IMR-90 (cell line): ENCODE measurements at regions not wholly inside any gene's neighbourhood (a gene's known extent, or its start where the extent isn't known, plus 50 kb on each side); places are given as distances from the start of the nearest gene placed in this dataset.

Experiments
- ATAC-seq: fragments of 200-7000 bp; cut with Tn5 transposase; 2 replicates; pipeline ENCODE4 v1.9.1; 2020; ENCODE audit warnings: low read depth, mild to moderate bottlenecking, moderate library complexity
- BruUV-seq: library from RNA; stranded (reverse); fragments of 400-500 nt; replicated peaks from 2 replicates; lab custom pipeline; 2021; lab: Mats Ljungman, UMichigan
- CTCF ChIA-PET: fragments of 300-600 bp; formaldehyde crosslinking; extraction: SDS; loops from one replicate; lab custom pipeline; 2021; ENCODE audit warnings: antibody characterized with exemption; lab: Yijun Ruan, JAX
- POLR2A ChIA-PET: fragments of 300-600 bp; sonication (Branson Sonifier 250); formaldehyde crosslinking; loops from one replicate; lab custom pipeline; 2022; ENCODE audit warnings: antibody characterized with exemption; ENCODE audit not compliant: unreplicated experiment; lab: Charles Lee
- DNase-seq: peaks from one replicate; pipeline ENCODE4 v3.0.0; 2013
- H2AFZ ChIP-seq: replicated peaks from 2 replicates; pipeline ENCODE3; 2013; ENCODE audit warnings: low read length, mild to moderate bottlenecking; ENCODE audit not compliant: poor library complexity
- H2AK5ac ChIP-seq: 2 replicates; pipeline ENCODE4 v1.6.1; 2013; ENCODE audit warnings: low read depth, low read length, inconsistent platforms
- H2AK9ac ChIP-seq: replicated peaks from 2 replicates; pipeline ENCODE3; 2013; ENCODE audit warnings: mild to moderate bottlenecking, low read depth, low read length, moderate library complexity; ENCODE audit not compliant: poor library complexity
- H2BK120ac ChIP-seq: 2 replicates; pipeline ENCODE4 v1.6.1; 2013; ENCODE audit warnings: low read depth, low read length, inconsistent platforms
- H2BK15ac ChIP-seq: 3 replicates; pipeline ENCODE4 v1.6.1; 2013; ENCODE audit warnings: low read depth, low read length, inconsistent platforms
- H2BK20ac ChIP-seq: 2 replicates; pipeline ENCODE4 v1.6.1; 2013; ENCODE audit warnings: low read depth, mild to moderate bottlenecking, inconsistent platforms, low read length, moderate library complexity
- H2BK5ac ChIP-seq: 2 replicates; pipeline ENCODE4 v1.6.1; 2013; ENCODE audit warnings: mild to moderate bottlenecking, low read depth, low read length, inconsistent platforms; ENCODE audit not compliant: poor library complexity, severe bottlenecking
- H3K14ac ChIP-seq: replicated peaks from 2 replicates; pipeline ENCODE4 v1.6.1; 2013; ENCODE audit warnings: low read depth, low read length, inconsistent platforms
- H3K18ac ChIP-seq: 2 replicates; pipeline ENCODE4 v1.6.1; 2013; ENCODE audit warnings: low read depth, low read length, control low read depth
- H3K23ac ChIP-seq: 2 replicates; pipeline ENCODE4 v1.6.1; 2013; ENCODE audit warnings: low read depth, low read length, inconsistent platforms
- H3K27ac ChIP-seq: 2 replicates; pipeline ENCODE4 v1.5.1; 2013; ENCODE audit warnings: mild to moderate bottlenecking, control low read depth, low read length; ENCODE audit not compliant: insufficient read depth
- H3K27me3 ChIP-seq: 2 replicates; pipeline ENCODE4 v1.6.1; 2013; ENCODE audit warnings: low read length; ENCODE audit not compliant: control insufficient read depth, insufficient read depth
- H3K36me3 ChIP-seq: 2 replicates; pipeline ENCODE4 v1.6.1; 2013; ENCODE audit warnings: low read length, mixed read lengths; ENCODE audit not compliant: control insufficient read depth, insufficient read depth
- H3K4ac ChIP-seq: 2 replicates; pipeline ENCODE4 v1.6.1; 2013; ENCODE audit warnings: low read depth, low read length, inconsistent platforms
- H3K4me1 ChIP-seq: 2 replicates; pipeline ENCODE4 v1.6.1; 2013; ENCODE audit warnings: low read length, mixed read lengths; ENCODE audit not compliant: control insufficient read depth, insufficient read depth
- H3K4me2 ChIP-seq: 2 replicates; pipeline ENCODE4 v1.6.1; 2013; ENCODE audit warnings: low read depth, mild to moderate bottlenecking, control low read depth, low read length, moderate library complexity
- H3K4me3 ChIP-seq: 2 replicates; pipeline ENCODE4 v1.5.1; 2013; ENCODE audit warnings: low read depth, mild to moderate bottlenecking, control low read depth, low read length, moderate library complexity; ENCODE audit not compliant: insufficient read depth
- H3K56ac ChIP-seq: 2 replicates; pipeline ENCODE4 v1.6.1; 2013; ENCODE audit warnings: low read length, inconsistent platforms; ENCODE audit not compliant: insufficient read depth; ENCODE audit errors: extremely low read depth
- H3K79me1 ChIP-seq, 2 experiments: 2 replicates each; pipeline ENCODE4 v1.6.1; 2013; ENCODE audit warnings: low read length in 2 of 2, inconsistent platforms in 1 of 2, low read depth in 1 of 2
- H3K9ac ChIP-seq: 2 replicates; pipeline ENCODE4 v1.6.1; 2013; ENCODE audit warnings: low read depth, low read length, control low read depth
- H3K9me1 ChIP-seq: 2 replicates; pipeline ENCODE4 v1.6.1; 2013; ENCODE audit warnings: low read length, inconsistent platforms; ENCODE audit not compliant: insufficient read depth
- H3K9me3 ChIP-seq: 2 replicates; pipeline ENCODE4 v1.6.1; 2013; ENCODE audit warnings: low read length; ENCODE audit not compliant: control insufficient read depth, insufficient read depth
- H4K20me1 ChIP-seq: 2 replicates; pipeline ENCODE4 v1.6.1; 2013; ENCODE audit warnings: low read length, inconsistent platforms; ENCODE audit not compliant: insufficient read depth
- H4K5ac ChIP-seq: 2 replicates; pipeline ENCODE4 v1.6.1; 2013; ENCODE audit warnings: mild to moderate bottlenecking, low read depth, low read length, control low read depth
- H4K8ac ChIP-seq, 2 experiments: 2 replicates each; pipeline ENCODE4 v1.6.1; 2013; ENCODE audit warnings: low read depth in 2 of 2, low read length in 2 of 2, control low read depth in 1 of 2, inconsistent platforms in 1 of 2
- H4K91ac ChIP-seq: 2 replicates; pipeline ENCODE4 v1.6.1; 2013; ENCODE audit warnings: low read depth, low read length, inconsistent platforms; ENCODE audit not compliant: insufficient read depth
- BHLHE40 ChIP-seq: fragments of 150-350 bp; IDR thresholded peaks from 2 replicates; pipeline ENCODE4 v1.6.1; 2016; ENCODE audit warnings: mild to moderate bottlenecking, low read depth, low read length
- CEBPB ChIP-seq: IDR thresholded peaks from 2 replicates; pipeline ENCODE4 v1.6.1; 2012; ENCODE audit warnings: low read depth, low read length, improper control_type of control experiment
- FOS ChIP-seq: fragments of 150-350 bp; IDR thresholded peaks from 2 replicates; pipeline ENCODE4 v1.6.1; 2016; ENCODE audit warnings: low read depth, low read length
- MAFK ChIP-seq: IDR thresholded peaks from 2 replicates; pipeline ENCODE4 v1.6.1; 2012; ENCODE audit warnings: low read depth, low read length, improper control_type of control experiment
- MAZ ChIP-seq: IDR thresholded peaks from 2 replicates; pipeline ENCODE4 v1.6.1; 2012; ENCODE audit warnings: low read depth, mild to moderate bottlenecking, low read length, improper control_type of control experiment, moderate library complexity, borderline replicate concordance
- NFE2L2 ChIP-seq: fragments of 150-350 bp; IDR thresholded peaks from 2 replicates; pipeline ENCODE4 v1.6.1; 2016; ENCODE audit warnings: low read depth, mild to moderate bottlenecking, low read length
- POLR2A ChIP-seq: IDR thresholded peaks from 2 replicates; pipeline ENCODE4 v1.6.1; 2012; ENCODE audit warnings: mild to moderate bottlenecking, low read depth, low read length
- RFX5 ChIP-seq: IDR thresholded peaks from 2 replicates; pipeline ENCODE4 v1.8.0; 2012; ENCODE audit warnings: low read depth, mild to moderate bottlenecking, low read length, moderate library complexity
- SMC3 ChIP-seq: fragments of 150-350 bp; IDR thresholded peaks from 2 replicates; pipeline ENCODE4 v1.6.1; 2016; ENCODE audit warnings: low read depth, mild to moderate bottlenecking, antibody characterized with exemption, low read length, moderate library complexity
- WGBS, 2 experiments: methylation state at CpG; one replicate each; pipeline versions ENCODE4 v1.1.5 to v1.1.7; 2013; ENCODE audit warnings: missing lambda C conversion rate in 2 of 2; ENCODE audit not compliant: insufficient read length in 1 of 2; ENCODE audit errors: extremely low coverage in 2 of 2; 5-methylcytosine and 5-hydroxymethylcytosine counted together
- dilution Hi-C: fragments of 300-500 bp; cut with HindIII; formaldehyde crosslinking; loops from one replicate; pipeline ENCODE4 v1.14.3; 2018; ENCODE audit warnings: low sequenced_read_pairs; ENCODE audit not compliant: unreplicated experiment
- in situ Hi-C: fragments of 300-500 bp; cut with MboI; formaldehyde crosslinking; loops from 3 replicates; pipeline ENCODE4 v1.14.3; 2019; ENCODE audit warnings: low sequenced_read_pairs, inconsistent platforms, mixed read lengths
- intact Hi-C: fragments of 100-400 bp; cut with micrococcal nuclease; formaldehyde crosslinking; loops from 2 replicates; pipeline ENCODE4 v1.10.0; 2022
- TF ChIP-seq, protein P1 (sequence below): conservative IDR thresholded peaks from 2 replicates; pipeline ENCODE4 v1.5.1; 2012; ENCODE audit warnings: mild to moderate bottlenecking, low read depth, low read length, improper control_type of control experiment

DNA sequence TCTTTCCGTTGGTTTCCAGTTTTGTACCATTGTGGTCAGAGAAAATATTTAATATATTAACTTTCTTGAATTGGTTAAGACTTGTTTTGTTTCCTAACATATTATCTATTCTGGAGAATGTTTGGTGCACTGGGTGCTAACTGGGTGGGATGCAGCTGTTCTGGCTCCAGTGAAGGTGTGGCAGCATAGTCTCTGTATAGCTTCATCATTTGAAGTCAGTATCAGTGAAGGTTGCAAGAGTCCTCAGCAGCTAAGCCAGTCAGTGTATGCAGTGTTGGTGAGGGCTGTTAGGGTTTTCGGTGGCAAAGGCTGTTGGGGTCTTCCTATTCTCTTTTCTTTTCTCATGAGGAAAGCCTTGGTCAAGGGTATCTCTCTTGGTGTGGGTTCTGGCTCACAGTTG, 698.7 kb upstream of the ADGRL4 start:
- Histone ChIP-seq H3K4me3 (no peak overlapping the region), H3K27ac (no peak overlapping the region), H3K9me1 (no peaks in the 10 kb centered on the region), H4K91ac (no peak overlapping the region), H3K9ac (no peak overlapping the region), H3K23ac (no peak overlapping the region), H2AK9ac (no peak overlapping the region), H4K5ac (no peak overlapping the region), H2AK5ac (no peak overlapping the region), H3K9me3 (no peaks in the 10 kb centered on the region), H2BK20ac (no peak overlapping the region), H3K56ac (no peak overlapping the region), H2AFZ (no peak overlapping the region), H2BK15ac (no peak overlapping the region), H3K4me1 (no peaks in the 10 kb centered on the region), H3K27me3 (no peaks in the 10 kb centered on the region), H3K4me2 (no peak overlapping the region), H4K8ac (no peak overlapping the region), H3K18ac (no peak overlapping the region), H3K79me1 (no peaks in the 10 kb centered on the region), H3K4ac (no peak overlapping the region), H2BK5ac (no peak overlapping the region), H3K14ac (no peak overlapping the region), H3K36me3 (no peaks in the 10 kb centered on the region), H4K20me1 (no peaks in the 10 kb centered on the region), H2BK120ac (no peak overlapping the region)
- no CpG with 5 or more reads among the region's 2 CpGs for WGBS, 2 experiments
- dilution Hi-C loops, result no loop called here
- POLR2A ChIA-PET, result no interaction called here
- ATAC-seq (no peak), DNase-seq (no peak)
- CTCF ChIA-PET, result no interaction called here
- in situ Hi-C loops, result no loop called here
- TF ChIP-seq, protein P1, sequence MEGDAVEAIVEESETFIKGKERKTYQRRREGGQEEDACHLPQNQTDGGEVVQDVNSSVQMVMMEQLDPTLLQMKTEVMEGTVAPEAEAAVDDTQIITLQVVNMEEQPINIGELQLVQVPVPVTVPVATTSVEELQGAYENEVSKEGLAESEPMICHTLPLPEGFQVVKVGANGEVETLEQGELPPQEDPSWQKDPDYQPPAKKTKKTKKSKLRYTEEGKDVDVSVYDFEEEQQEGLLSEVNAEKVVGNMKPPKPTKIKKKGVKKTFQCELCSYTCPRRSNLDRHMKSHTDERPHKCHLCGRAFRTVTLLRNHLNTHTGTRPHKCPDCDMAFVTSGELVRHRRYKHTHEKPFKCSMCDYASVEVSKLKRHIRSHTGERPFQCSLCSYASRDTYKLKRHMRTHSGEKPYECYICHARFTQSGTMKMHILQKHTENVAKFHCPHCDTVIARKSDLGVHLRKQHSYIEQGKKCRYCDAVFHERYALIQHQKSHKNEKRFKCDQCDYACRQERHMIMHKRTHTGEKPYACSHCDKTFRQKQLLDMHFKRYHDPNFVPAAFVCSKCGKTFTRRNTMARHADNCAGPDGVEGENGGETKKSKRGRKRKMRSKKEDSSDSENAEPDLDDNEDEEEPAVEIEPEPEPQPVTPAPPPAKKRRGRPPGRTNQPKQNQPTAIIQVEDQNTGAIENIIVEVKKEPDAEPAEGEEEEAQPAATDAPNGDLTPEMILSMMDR, result no peak
- no peak for TF ChIP-seq CEBPB
- TF ChIP-seq POLR2A, result no peak
- TF ChIP-seq BHLHE40, result no peak
- TF ChIP-seq MAZ, result no peak
- TF ChIP-seq FOS, result no peak
- TF ChIP-seq SMC3, result no peak
- TF ChIP-seq NFE2L2, result no peak
- no peak for TF ChIP-seq RFX5
- TF ChIP-seq MAFK, result no peak
- intact Hi-C loops, result no loop called here
- BruUV-seq, result no TSS peak
